K562 (cell line): ENCODE measurements at regions not wholly inside any gene's neighbourhood (a gene's known extent, or its start where the extent isn't known, plus 50 kb on each side); places are given as distances from the start of the nearest gene placed in this dataset.

Source experiments
- ATF1 ChIP-seq, 2 experiments: fragments of 450-650 bp in 1 of 2; IDR thresholded peaks; 2 replicates each; pipeline ENCODE4 v1.6.1; 2016; ENCODE audit warnings: missing compliant biosample characterization in 1 of 2, missing genetic modification characterization in 1 of 2
- FOXK1 ChIP-seq: sonication (generic); formaldehyde crosslinking; IDR thresholded peaks from 2 replicates; pipeline ENCODE4 v1.8.0; 2022; ENCODE audit warnings: missing genetic modification reagents, mild to moderate bottlenecking, borderline replicate concordance
- PHF20 ChIP-seq: fragments of 450-650 bp; IDR thresholded peaks from 2 replicates; pipeline ENCODE4 v1.6.1; 2018; ENCODE audit not compliant: partially characterized antibody
- SIN3A ChIP-seq, 2 experiments: fragments of 150-350 bp in 1 of 2; IDR thresholded peaks; 2 replicates each; pipeline ENCODE4 v1.6.1; 2011 to 2016; ENCODE audit warnings: borderline replicate concordance in 2 of 2, low read depth in 2 of 2, low read length in 2 of 2, mild to moderate bottlenecking in 2 of 2, moderate library complexity in 2 of 2; ENCODE audit not compliant: control insufficient read depth in 1 of 2
- SNRNP70 ChIP-seq: fragments of 200-400 bp; formaldehyde crosslinking; optimal IDR thresholded peaks from 2 replicates; pipeline ENCODE3; 2017; ENCODE audit warnings: low read depth, low read length
- U2AF1 ChIP-seq: fragments of 200-400 bp; formaldehyde crosslinking; optimal IDR thresholded peaks from 2 replicates; pipeline ENCODE3; 2017; ENCODE audit warnings: mild to moderate bottlenecking, low read depth, low read length, moderate library complexity
- ZNF282 ChIP-seq: sonication (generic); formaldehyde crosslinking; IDR thresholded peaks from 2 replicates; pipeline ENCODE4 v1.8.1; 2023; ENCODE audit warnings: missing genetic modification reagents
- TF ChIP-seq, protein P1 (sequence below): sonication (generic); formaldehyde crosslinking; IDR thresholded peaks from 2 replicates; pipeline ENCODE4 v1.8.0; 2022; ENCODE audit warnings: mild to moderate bottlenecking, low read depth, missing genetic modification reagents
- TF ChIP-seq, protein P2 (sequence below), 3 experiments: IDR thresholded peaks in 2 of 3; conservative IDR thresholded peaks in 1 of 3; 2 replicates each; pipeline ENCODE4 v1.5.1; 2011 to 2012; ENCODE audit warnings: low read length in 3 of 3, mild to moderate bottlenecking in 3 of 3, control low read depth in 2 of 3, improper control_type of control experiment in 1 of 3, inconsistent platforms in 1 of 3, low read depth in 1 of 3, mixed read lengths in 1 of 3, moderate library complexity in 1 of 3; ENCODE audit not compliant: insufficient read depth in 2 of 3
- TF ChIP-seq, protein P3 (sequence below), 2 experiments: fragments of 450-650 bp in 1 of 2; sonication (generic) in 1 of 2; formaldehyde crosslinking in 1 of 2; IDR thresholded peaks in 1 of 2; conservative IDR thresholded peaks in 1 of 2; 2 replicates each; pipeline versions ENCODE4 v1.6.1 to v1.8.1; 2016 to 2023; ENCODE audit warnings: mild to moderate bottlenecking in 2 of 2, moderate library complexity in 2 of 2, inconsistent platforms in 1 of 2, missing genetic modification reagents in 1 of 2
- TF ChIP-seq, protein P4 (sequence below): fragments of 450-650 bp; IDR thresholded peaks from 2 replicates; pipeline ENCODE4 v1.6.1; 2016; ENCODE audit warnings: missing biosample characterization, missing genetic modification characterization

DNA sequence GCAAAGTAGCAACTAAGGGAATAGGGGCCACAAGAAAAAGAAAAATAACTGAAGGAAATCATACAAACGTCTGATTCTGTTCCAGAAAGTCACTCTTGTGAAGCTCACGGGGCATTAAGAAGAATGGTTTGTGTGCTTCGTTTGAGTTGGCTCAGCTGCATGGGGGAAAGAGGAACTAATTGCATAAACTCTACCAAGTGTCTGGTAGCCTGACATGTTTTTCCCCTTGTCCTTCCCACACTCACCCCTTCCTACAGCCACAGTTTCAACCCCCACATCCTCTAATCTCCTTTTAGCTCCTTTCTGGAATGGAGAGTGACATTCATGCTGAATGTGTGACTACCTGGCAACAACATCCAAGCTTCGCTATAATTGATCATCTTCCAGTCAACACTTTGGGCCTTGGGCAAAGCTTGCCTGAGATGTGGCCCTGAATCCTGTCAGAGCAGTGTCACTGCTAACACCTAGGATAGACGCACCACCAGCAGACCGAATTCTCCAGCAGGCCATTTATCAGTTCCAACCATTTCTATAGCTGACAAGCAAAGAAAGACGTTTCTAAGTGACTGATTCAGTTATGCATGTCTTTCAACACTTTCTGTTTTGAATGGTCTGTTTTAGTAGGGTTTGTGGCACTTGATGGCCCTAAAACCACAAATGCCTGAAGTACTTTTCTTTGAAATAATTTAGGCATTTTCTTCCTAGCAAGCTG is 439.6 kb downstream of the TTLL7 start:
- TF ChIP-seq, protein P1, sequence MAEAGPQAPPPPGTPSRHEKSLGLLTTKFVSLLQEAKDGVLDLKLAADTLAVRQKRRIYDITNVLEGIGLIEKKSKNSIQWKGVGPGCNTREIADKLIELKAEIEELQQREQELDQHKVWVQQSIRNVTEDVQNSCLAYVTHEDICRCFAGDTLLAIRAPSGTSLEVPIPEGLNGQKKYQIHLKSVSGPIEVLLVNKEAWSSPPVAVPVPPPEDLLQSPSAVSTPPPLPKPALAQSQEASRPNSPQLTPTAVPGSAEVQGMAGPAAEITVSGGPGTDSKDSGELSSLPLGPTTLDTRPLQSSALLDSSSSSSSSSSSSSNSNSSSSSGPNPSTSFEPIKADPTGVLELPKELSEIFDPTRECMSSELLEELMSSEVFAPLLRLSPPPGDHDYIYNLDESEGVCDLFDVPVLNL (CRISPR knock-in tag) = no peak
- TF ChIP-seq, protein P2, sequence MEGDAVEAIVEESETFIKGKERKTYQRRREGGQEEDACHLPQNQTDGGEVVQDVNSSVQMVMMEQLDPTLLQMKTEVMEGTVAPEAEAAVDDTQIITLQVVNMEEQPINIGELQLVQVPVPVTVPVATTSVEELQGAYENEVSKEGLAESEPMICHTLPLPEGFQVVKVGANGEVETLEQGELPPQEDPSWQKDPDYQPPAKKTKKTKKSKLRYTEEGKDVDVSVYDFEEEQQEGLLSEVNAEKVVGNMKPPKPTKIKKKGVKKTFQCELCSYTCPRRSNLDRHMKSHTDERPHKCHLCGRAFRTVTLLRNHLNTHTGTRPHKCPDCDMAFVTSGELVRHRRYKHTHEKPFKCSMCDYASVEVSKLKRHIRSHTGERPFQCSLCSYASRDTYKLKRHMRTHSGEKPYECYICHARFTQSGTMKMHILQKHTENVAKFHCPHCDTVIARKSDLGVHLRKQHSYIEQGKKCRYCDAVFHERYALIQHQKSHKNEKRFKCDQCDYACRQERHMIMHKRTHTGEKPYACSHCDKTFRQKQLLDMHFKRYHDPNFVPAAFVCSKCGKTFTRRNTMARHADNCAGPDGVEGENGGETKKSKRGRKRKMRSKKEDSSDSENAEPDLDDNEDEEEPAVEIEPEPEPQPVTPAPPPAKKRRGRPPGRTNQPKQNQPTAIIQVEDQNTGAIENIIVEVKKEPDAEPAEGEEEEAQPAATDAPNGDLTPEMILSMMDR (IDR thresholded peaks at IDR 0.05 in 2 of 3, conservative IDR thresholded peaks at IDR 0.05 in 1 of 3; ENCODE audit: insufficient read depth in 2 of 3, low read depth in 1 of 3, low read length in 3 of 3) = no peak
- TF ChIP-seq FOXK1 = no peak
- TF ChIP-seq ZNF282 (CRISPR knock-in tag) = no peak
- no peak for TF ChIP-seq PHF20
- TF ChIP-seq, protein P3, sequence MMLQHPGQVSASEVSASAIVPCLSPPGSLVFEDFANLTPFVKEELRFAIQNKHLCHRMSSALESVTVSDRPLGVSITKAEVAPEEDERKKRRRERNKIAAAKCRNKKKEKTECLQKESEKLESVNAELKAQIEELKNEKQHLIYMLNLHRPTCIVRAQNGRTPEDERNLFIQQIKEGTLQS (IDR thresholded peaks at IDR 0.05) = no peak
- TF ChIP-seq, protein P3 (CRISPR knock-in tag; conservative IDR thresholded peaks at IDR 0.05) = no peak
- no peak for TF ChIP-seq SIN3A (IDR thresholded peaks at IDR 0.05; ENCODE audit: borderline replicate concordance in 2 of 2, control insufficient read depth in 1 of 2, low read depth in 2 of 2, low read length in 2 of 2)
- no peak for TF ChIP-seq ATF1 (CRISPR knock-in tag; IDR thresholded peaks at IDR 0.05)
- no peak for TF ChIP-seq ATF1 (tag; IDR thresholded peaks at IDR 0.05)
- no peak for TF ChIP-seq SNRNP70
- no peak for TF ChIP-seq U2AF1
- TF ChIP-seq, protein P4, sequence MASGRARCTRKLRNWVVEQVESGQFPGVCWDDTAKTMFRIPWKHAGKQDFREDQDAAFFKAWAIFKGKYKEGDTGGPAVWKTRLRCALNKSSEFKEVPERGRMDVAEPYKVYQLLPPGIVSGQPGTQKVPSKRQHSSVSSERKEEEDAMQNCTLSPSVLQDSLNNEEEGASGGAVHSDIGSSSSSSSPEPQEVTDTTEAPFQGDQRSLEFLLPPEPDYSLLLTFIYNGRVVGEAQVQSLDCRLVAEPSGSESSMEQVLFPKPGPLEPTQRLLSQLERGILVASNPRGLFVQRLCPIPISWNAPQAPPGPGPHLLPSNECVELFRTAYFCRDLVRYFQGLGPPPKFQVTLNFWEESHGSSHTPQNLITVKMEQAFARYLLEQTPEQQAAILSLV (tag) = no peak
